K562 (cell line): ENCODE measurements at regions not wholly inside any gene's neighbourhood (a gene's known extent, or its start where the extent isn't known, plus 50 kb on each side); places are given as distances from the start of the nearest gene placed in this dataset.

Source experiments
- CTCF ChIP-seq, 3 experiments: IDR thresholded peaks in 2 of 3; conservative IDR thresholded peaks in 1 of 3; 2 replicates each; pipeline ENCODE4 v1.5.1; 2011 to 2012; ENCODE audit warnings: low read length in 3 of 3, mild to moderate bottlenecking in 3 of 3, control low read depth in 2 of 3, improper control_type of control experiment in 1 of 3, inconsistent platforms in 1 of 3, low read depth in 1 of 3, mixed read lengths in 1 of 3, moderate library complexity in 1 of 3; ENCODE audit not compliant: insufficient read depth in 2 of 3
- GABPA ChIP-seq: fragments of 200-800 bp; sonication (Bioruptor generic); conservative IDR thresholded peaks from 2 replicates; pipeline ENCODE4 v1.6.1; 2016; ENCODE audit warnings: low read depth, missing genetic modification characterization, missing compliant biosample characterization
- NR4A1 ChIP-seq, 2 experiments: fragments of 250-450 bp in 1 of 2; fragments of 450-650 bp in 1 of 2; sonication (Bioruptor Pico) in 1 of 2; IDR thresholded peaks; 2 replicates each; pipeline versions ENCODE4 v1.4.0 to v1.6.1; 2016 to 2020; ENCODE audit warnings: mild to moderate bottlenecking in 2 of 2, missing compliant biosample characterization in 1 of 2, missing genetic modification characterization in 1 of 2, moderate library complexity in 1 of 2
- REST ChIP-seq, 2 experiments: fragments of 450-650 bp; formaldehyde crosslinking in 1 of 2; IDR thresholded peaks; 2 replicates each; pipeline versions ENCODE4 v1.4.0 to v1.6.1; 2014 to 2020; ENCODE audit warnings: mild to moderate bottlenecking in 2 of 2, borderline replicate concordance in 1 of 2, low read depth in 1 of 2
- ZBTB40 ChIP-seq, 2 experiments: fragments of 450-650 bp in 1 of 2; sonication (generic) in 1 of 2; formaldehyde crosslinking in 1 of 2; IDR thresholded peaks; 2 replicates each; pipeline versions ENCODE4 v1.7.1 to v1.9.0; 2016 to 2022; ENCODE audit warnings: inconsistent platforms in 1 of 2, mild to moderate bottlenecking in 1 of 2, missing genetic modification reagents in 1 of 2

- TF ChIP-seq REST (IDR thresholded peaks at IDR 0.05; ENCODE audit: borderline replicate concordance), result no peak
- TF ChIP-seq REST (CRISPR knock-in tag; IDR thresholded peaks at IDR 0.05; ENCODE audit: low read depth), result no peak
- TF ChIP-seq NR4A1 (CRISPR knock-in tag; IDR thresholded peaks at IDR 0.05), result no peak
- no peak for TF ChIP-seq NR4A1 (tag; IDR thresholded peaks at IDR 0.05)
- TF ChIP-seq ZBTB40 (IDR thresholded peaks at IDR 0.05), result no peak
- no peak for TF ChIP-seq ZBTB40 (CRISPR knock-in tag; IDR thresholded peaks at IDR 0.05)
- TF ChIP-seq GABPA, result no peak
- no peak for TF ChIP-seq CTCF (IDR thresholded peaks at IDR 0.05 in 2 of 3, conservative IDR thresholded peaks at IDR 0.05 in 1 of 3; ENCODE audit: insufficient read depth in 2 of 3, low read depth in 1 of 3, low read length in 3 of 3)
Measured at GRCh38 chr1:4550941-4551340, 103.5 kb upstream of the AJAP1 start.
